B cell (primary cell): ENCODE measurements at regions not wholly inside any gene's neighbourhood (a gene's known extent, or its start where the extent isn't known, plus 50 kb on each side); places are given as distances from the start of the nearest gene placed in this dataset.

Source experiments
- EZH2 ChIP-seq: IDR thresholded peaks from 2 replicates; pipeline ENCODE4 v1.6.1; 2012; ENCODE audit warnings: borderline replicate concordance, low read depth, mild to moderate bottlenecking, moderate library complexity, low read length; ENCODE audit not compliant: insufficient read depth, poor library complexity, severe bottlenecking
- TF ChIP-seq, protein P1 (sequence below): fragments of 200-600 bp; IDR thresholded peaks from one replicate; pipeline ENCODE4 v1.8.0; 2022; ENCODE audit warnings: antibody characterized with exemption, mild to moderate bottlenecking

DNA sequence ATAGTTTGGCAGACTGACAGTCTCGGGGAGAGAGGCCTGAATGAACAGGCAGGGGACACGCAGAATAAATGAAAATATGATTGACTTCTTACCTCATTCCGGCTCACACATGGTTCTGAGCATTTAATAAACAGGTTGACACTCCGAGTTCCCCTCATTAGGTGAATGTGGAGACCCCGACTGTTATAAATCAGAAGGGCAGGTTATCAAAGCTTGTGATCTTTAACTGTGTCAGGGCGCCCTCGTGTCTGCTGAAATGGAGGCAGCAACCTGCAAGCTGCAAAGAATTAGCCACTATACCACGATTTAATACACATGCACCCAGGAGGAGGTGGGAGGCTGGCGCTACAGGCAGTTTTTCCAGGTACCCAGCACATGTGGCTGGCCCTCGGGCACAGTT is 627.5 kb downstream of the MED13L start:
- TF ChIP-seq, protein P1, sequence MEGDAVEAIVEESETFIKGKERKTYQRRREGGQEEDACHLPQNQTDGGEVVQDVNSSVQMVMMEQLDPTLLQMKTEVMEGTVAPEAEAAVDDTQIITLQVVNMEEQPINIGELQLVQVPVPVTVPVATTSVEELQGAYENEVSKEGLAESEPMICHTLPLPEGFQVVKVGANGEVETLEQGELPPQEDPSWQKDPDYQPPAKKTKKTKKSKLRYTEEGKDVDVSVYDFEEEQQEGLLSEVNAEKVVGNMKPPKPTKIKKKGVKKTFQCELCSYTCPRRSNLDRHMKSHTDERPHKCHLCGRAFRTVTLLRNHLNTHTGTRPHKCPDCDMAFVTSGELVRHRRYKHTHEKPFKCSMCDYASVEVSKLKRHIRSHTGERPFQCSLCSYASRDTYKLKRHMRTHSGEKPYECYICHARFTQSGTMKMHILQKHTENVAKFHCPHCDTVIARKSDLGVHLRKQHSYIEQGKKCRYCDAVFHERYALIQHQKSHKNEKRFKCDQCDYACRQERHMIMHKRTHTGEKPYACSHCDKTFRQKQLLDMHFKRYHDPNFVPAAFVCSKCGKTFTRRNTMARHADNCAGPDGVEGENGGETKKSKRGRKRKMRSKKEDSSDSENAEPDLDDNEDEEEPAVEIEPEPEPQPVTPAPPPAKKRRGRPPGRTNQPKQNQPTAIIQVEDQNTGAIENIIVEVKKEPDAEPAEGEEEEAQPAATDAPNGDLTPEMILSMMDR: no peak
- no peak for TF ChIP-seq EZH2
